Renal cortex interstitium (tissue), 11 donors: ENCODE measurements at regions not wholly inside any gene's neighbourhood (a gene's known extent, or its start where the extent isn't known, plus 50 kb on each side); places are given as distances from the start of the nearest gene placed in this dataset.
A peak's percentile ranks its signal among the peaks of the same experiment; 100 is the strongest.

Experiments used
- DNase-seq, 11 donors: peaks; one replicate each; pipeline ENCODE4 v3.0.0-alpha.2; 2013; ENCODE audit warnings: low read depth in 9 of 11, low spot score in 4 of 11; ENCODE audit errors: extremely low read depth in 1 of 11

DNA sequence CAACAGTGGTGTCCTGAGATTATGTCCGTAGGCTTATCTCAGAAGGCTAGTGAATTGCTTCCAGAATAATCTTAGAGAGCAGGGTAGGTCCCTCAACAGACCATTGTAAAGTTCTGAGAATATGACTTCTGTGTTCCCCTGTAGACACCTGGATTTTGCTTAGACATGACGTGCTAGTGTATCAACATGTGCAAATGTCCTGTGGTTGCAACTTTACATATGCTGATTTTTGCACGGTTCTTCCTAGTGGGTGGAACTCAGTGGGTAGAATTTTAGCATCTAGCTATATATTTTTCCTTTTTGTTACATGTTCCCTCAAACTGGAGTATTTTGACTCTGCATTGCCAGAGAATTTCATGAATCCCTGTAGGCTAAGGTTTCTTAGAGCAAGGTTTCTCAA, 459.2 kb downstream of the RNF144B start:
- no peak for DNase-seq

DNA sequence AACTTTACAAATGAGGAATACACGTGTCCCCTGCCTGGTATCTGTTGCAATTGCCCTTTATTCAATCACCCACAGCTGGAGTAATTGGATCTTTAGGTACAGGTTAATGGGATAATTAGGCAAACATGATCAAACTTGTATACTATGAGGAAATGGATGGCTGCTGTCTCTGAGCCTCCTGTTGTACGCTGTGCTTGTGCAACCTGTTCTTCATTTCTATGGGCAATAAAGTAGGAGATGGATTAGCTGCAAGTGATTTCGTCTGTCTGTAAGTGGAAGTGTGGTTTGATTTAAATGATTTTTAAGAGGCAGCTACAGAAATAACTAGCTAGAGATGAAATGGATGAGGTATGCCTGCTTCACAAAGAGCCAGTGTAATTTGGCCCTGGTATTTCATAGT, 474.1 kb downstream of the RNF144B start:
- no peak for DNase-seq

DNA sequence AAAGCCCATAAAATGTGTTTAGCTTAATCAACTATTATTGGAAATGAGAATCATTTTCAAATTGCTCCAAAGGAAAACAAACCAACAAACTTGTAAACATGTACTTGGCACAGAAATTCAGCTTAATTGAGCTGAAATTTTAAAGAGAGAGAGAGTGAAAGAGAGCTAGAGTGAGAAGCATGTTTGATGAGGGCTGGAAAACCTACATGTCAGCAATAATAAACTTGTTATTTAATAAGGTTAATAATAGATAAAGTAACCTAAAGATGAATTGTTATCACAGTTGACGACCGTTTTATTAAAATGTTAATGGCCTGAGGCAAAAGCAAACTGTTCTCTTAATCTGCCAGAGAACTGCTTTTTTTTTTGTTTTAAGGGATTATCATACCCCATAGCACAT, 496.1 kb downstream of the RNF144B start:
- no peak for DNase-seq

DNA sequence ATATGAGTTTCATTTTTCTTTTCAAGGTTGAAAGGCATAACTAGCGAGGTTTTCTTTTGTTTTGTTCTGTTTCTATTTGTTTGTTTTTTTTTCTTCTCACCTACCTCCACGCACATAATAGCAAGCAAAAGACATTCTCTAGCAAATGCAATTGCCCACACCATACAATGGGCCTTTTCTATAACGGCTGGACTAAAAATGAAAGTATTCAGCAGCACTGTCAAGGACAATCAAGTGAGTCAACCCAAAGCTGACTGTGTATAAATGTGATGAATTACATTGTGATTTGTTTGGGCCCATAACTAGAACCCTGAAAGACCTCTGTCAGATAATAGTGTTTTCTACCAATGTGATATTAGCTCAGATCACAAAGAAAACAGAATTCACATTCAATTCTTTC, 496.7 kb downstream of the RNF144B start:
- DNase-seq: no peak

DNA sequence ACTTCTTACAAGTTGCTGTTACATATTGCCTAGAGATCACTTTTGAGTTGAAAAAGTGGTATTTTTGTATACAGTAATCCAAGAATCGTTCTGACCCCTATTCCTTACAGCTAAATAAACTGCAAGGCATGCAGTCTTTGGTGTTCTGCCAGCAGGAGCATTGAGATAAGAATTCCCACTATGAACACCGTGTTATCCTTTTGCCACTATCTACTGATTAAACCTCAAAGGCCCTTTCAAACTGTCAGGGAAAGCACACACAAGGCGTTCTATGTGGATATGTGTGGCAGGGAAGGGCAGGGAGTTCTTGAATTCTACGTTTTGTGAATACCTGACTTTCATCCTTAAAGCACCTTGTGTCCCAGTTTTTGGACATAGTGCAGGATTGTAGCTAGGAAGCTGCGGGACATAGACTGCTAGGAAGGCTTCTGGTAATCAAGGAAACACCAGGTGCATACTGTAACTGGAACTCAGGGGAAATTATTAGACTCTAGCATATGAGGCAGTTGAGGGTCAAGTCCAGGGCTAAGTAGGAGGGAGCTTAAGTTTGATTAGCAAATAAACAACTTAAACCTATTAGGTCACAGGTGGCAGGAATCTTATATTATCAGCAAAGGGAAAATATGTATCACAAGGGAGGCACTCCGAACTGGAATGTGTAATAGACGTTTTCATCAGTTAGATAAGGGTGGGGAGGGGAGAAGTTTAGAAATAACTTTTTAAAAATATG, 506.6 kb downstream of the RNF144B start:
- no peak for DNase-seq

DNA sequence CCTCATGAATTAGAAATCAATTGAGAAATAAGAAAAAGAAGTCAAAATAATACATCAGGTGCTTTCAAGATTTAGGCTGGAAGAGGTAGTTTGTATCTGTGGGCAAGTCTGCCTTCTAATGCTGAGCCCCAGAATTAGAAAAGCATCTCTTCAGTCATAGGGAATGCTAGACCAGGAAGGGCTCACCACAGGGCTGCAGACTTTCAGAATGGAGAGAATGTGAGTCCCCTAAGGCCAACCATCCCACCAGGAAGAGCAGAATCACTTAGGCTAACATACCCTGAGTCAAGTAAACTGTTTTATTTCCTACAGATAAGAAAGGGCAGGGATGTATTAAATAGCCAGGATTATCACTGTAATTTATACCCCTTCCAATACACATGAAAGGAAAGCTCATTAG, 510.2 kb downstream of the RNF144B start:
- DNase-seq: no peak

DNA sequence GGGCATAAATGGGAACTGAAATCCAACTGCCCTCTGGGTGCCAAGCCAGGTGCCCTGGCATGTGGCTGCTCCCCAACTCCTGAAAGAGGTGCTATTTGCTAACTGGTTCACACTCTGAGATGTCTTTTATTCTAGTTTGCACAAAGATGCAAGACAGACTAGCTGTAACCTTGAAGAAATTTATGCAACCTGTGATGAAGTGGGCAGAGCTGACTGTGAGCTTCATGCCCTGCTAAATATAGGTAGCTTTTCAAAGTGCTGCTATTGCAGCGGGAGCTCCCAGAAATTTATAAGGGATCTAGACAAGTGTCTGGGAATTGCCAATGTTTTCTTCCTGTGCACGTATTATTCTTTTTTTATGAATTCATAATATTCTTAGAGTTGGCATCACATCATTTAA, 517.5 kb downstream of the RNF144B start:
- DNase-seq: no peak

DNA sequence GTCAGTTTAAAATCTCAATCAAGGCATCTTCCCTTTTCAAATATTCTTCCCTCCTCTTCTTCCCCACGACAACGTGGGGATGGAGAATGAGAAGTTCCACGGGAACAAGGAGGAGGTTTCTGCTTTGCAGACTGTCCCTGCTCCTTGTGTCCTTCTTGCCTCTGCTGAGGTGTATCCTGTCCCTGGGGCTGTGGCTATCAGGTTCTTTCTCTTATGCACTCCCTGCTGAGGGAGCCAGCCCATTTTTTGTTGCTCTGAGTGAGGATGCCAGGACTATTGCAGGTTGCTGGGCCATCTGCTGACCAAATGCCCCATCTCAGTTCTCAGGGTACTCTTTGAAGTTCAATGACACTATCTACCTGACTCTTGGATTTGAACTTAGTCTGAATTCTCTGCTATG, 533.6 kb downstream of the RNF144B start:
- DNase-seq: no peak

DNA sequence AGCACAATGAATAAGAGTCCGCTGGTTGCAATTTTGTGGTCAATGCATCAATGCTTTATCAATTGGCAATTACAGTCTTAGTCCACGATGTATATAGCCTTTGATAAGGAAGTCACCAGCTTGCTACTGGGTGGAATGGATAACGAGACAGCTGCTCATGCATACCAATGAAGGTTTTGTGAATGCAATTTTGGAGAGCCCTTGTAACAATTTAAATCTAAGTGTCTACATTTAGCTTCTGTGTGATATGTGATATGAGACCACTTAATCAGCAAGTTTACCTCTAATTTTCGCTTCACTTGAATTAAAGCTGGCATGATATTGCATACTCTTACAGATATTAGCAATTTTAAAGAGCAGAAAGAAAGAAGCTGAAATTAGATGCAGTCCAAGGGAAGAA, 543.9 kb downstream of the RNF144B start:
- no peak for DNase-seq

DNA sequence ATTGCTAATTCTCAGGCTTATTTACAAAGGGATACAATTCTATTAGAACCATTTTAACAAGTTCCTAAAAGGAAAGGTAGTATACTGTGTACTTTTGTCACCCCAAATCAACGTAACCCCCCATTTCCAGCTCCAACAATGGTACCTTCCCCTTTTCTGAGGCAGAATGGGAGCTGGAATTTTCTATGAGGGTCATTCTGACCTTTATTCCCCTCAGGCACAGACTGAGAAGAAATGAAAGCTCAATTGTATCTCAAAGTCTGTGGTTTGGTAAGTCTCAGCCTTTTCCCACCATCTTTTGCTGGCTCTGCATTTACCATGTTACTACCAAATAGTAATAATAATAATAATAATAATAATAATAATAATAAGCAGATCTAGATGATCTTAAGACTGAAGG, 571.0 kb downstream of the RNF144B start:
- no peak for DNase-seq

DNA sequence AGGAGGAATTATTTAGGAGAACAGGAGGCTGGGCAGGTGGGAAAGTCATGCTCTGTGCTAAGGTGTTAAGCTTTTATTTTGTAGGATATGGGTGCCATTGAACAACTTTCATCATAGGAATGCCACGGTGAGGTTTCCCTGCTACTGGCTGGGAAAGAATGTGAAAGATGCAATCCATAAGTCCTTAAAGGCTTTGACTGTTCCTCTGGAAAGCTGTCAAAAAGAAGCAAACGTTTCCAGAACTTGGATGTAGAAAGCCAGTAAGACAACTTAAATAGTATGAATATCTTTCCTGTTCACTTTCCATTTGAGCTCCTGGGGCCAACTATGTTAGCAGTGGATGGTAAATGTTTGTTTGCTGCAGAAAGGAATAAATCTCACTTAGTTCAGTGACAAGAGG, 574.4 kb downstream of the RNF144B start:
- DNase-seq: no peak

DNA sequence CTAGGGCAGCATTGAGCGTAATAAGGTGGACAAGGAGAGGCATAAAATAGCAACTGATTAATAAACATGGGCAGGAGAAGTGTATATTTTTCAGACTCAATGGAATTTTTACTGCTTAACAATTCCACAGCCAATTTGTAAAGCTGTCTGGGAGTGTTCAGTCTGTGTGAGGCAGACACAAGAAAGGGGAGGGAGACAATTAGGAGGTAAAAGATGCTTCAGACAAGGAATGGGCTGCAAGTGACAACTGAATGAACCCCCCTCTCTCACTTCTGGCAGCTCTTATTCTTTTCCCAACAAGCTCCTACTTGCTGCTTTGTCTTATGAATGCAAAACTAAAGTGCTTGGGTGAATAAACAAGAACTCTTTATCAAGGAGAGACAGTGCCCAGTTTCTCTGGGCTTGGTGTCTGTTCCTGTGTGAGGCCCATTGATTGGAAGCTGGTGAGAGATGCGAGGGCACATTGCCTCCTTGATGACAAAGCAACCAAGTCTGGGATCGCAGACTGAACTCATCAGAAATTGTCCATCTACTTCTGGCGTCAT, 575.3 kb downstream of the RNF144B start:
- DNase-seq: no peak

DNA sequence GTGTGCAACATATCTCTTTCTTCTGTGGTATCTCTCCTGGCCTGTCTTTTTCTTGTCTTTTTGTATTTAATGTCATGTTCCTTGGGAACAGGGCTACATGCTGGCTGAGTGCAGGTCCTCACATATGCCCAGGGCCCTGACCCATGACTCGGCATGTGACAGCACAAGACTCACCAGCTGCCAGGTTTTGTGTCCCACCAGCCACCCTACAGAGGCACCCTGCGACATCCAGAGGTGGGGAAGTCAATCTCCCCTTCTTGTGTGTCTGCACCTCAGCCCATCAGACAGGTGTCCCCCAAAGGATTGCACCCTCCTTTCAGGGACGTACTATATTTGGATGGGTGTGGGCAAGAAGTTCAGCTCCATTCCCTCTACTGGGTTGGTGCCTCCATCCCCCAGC, 576.3 kb downstream of the RNF144B start:
- no peak for DNase-seq

DNA sequence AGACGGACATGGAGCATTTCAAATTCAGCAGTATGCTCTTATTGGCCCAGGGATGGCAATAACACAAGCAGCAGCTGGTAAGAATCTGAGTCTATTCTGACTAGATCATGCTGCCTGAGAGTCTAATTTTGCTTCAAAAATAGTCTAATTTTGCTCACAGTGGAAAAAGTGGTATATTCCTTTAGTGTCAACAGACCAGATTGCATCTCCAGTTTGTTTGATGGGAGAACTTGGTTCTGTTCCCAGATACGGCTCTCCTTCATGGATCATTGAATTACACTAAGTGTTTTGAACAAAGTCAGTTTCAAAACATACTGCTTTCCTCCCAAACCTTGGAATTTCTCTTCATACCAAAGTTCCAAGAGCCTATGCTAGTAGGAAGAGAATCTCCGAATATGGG, 586.1 kb downstream of the RNF144B start:
- DNase-seq: no peak

DNA sequence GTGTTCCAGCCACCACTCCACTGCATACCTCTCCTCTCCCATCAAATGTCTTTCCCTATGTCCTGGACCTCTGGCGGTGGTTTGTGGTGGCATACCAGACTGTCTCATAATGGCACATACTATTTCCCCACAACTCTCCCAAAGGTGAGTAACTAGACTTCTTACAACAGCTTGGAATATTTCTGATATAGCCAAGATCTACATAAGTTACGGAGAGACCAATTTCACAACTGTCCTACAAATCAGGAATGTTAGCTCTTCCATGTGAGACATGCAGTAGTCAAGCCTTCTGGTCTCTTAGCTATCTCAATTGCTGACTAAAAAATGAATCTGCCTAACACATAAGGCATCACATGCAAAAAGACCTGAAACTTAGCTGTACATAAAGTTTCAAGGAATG, 588.9 kb downstream of the RNF144B start:
- DNase-seq: no peak

DNA sequence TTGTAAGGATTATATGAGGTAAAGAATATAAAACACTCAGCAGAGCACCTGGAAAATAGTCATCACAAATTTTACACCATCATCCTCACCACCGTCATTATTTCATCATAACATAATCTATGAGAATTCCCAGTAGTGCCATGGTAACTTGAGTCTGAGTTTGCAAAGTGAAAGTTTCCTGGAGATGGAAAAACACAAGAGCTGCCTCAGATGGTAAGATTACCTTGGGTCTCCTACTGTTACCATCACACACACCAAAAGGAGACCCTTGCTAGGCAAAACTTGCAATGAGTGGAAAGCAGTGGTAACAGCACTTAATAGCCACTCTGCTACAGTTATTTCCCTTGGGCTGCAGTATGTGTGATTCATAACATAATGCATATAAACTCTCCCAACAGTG, 589.8 kb downstream of the RNF144B start:
- DNase-seq: no peak

DNA sequence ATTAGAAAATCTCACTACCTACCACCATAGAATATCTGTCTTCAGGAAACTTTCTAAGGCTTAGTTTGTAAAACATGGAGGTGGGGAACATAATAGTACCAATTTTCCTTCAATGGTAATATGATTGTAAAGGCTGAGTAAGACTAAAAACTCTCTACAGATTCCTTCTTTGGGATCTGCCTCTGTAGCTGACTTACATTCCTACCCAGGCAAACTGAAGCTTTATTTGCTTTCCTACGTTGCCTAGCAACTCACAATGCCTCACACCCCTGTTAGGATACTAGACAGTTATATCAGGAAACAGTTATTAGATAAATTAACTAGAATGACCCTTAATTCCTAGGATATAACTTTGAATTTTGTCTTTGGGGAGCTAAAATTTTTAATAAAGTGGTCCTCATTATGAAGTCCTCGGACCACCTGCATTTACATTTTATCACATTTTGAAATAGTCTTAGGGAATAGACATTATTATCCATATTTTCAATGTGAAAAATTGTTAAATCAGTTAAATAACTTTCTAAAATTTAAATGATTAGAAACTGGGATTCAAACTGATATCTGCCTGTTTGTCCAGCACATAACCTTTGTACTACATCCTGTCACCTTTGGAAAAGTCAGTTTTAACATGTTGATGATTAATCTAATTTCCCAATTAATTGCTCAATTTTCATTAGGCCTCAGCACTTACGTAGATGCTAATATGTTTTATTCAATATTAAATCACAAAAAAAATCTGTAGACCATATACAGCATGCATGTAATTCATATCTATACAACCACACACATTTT, 591.4 kb downstream of the RNF144B start:
- peak in 9 of 11 donors; percentile 7 to 67 (median 26) for DNase-seq

DNA sequence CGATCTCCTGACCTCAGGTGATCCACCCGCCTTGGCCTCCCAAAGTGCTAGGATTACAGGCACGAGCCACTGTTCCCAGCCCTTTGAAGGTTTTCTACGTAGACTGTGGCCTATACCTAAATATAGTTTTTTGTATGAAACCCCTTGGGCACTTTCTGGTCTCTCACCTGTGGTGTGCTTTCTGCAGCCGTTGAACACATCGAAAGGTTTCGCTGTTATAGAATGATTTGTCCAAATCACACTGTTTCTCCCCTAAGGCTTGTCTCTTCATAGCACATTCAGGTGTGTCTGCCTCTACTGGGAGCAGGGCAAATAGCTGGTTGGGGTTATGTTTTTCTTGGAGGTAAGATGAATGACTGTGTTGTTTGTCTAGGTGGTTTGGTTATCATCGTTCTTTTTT, 597.9 kb downstream of the RNF144B start:
- no peak for DNase-seq

DNA sequence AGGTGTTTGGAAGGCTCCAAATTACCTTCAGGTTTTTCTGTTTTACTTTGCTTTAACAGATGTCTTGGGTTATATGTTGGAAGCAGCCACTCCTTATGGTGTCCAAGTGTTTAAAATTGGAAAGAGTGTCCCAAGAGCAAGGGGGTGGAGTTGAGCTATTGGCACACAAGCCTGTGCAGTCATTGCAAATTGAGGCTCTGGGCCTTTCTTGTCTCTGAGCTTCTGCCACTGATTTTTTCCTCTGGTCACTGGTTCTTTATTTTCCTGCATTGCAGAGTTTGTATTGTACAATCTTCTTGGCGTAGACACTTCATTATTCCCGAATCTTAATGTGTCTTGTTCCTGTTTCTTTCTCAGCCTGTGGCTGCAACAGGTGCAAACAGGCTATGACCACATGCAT, 598.8 kb downstream of the RNF144B start:
- no peak for DNase-seq

DNA sequence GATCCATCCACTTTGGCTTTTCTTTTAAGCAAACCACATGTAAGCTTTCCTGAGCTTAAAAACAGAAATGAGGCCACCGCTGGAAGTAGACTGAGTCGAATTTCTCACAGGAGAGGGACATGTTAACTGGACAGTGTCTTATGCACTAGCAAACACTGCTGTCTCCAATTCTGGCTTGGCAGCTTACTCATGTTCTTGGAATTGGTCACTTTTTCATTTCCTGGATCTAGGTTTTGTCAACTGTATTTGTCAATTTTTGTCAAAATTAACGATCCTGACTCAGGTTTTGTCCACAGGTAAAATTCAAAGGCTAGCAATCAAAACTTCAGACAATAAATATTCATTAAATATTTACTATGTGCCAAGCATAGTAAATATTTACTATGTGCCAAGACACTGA, 601.5 kb downstream of the RNF144B start:
- no peak for DNase-seq
